GM12878 (cell line): ENCODE measurements at regions not wholly inside any gene's neighbourhood (a gene's known extent, or its start where the extent isn't known, plus 50 kb on each side); places are given as distances from the start of the nearest gene placed in this dataset.

ENCODE experiments used
- ATAC-seq: fragments of 200-7000 bp; cut with Tn5 transposase; 3 replicates; pipeline ENCODE4 v1.9.1; 2020; ENCODE audit warnings: mild to moderate bottlenecking, moderate library complexity
- BruUV-seq: library from RNA; stranded (reverse); fragments of 400-500 nt; replicated peaks from 2 replicates; lab custom pipeline; 2021; lab: Mats Ljungman, UMichigan
- CTCF ChIA-PET: fragments of 300-600 bp; sonication (Branson Sonifier 250); formaldehyde crosslinking; extraction: SDS; loops from one replicate; lab custom pipeline; 2021; ENCODE audit warnings: inconsistent platforms; lab: Yijun Ruan, JAX
- POLR2A ChIA-PET: fragments of 350-600 bp; formaldehyde crosslinking; extraction: SDS; loops from one replicate; lab custom pipeline; 2021; ENCODE audit warnings: inconsistent platforms; lab: Charles Lee
- RAD21 ChIA-PET: fragments of 300-600 bp; sonication (Branson Sonifier 250); formaldehyde crosslinking; loops from one replicate; lab custom pipeline; 2023; ENCODE audit warnings: antibody characterized with exemption; ENCODE audit not compliant: unreplicated experiment; lab: Charles Lee
- SMC1A ChIA-PET: fragments of 300-600 bp; sonication (Branson Sonifier 250); formaldehyde crosslinking; loops from one replicate; lab custom pipeline; 2023; ENCODE audit not compliant: unreplicated experiment, uncharacterized antibody; lab: Charles Lee
- DNase-seq: peaks from one replicate; pipeline ENCODE4 v3.0.0-alpha.2; 2011; ENCODE audit warnings: low read depth, low spot score
- FAIRE-seq: peaks from 3 replicates; lab custom pipeline; 2011; peaks lifted over from hg19 to GRCh38; lab: Jason Lieb, UNC
- H2AFZ ChIP-seq: 2 replicates; pipeline ENCODE4 v1.6.0; 2011; ENCODE audit warnings: low read depth, low read length, control low read depth; ENCODE audit not compliant: control insufficient read depth
- H3K27ac ChIP-seq: 2 replicates; pipeline ENCODE4 v1.5.1; 2011; ENCODE audit warnings: control low read depth; ENCODE audit not compliant: control insufficient read depth, insufficient read depth
- H3K27me3 ChIP-seq, 2 experiments: replicated peaks in 1 of 2; 2 replicates each; pipeline versions ENCODE4 v1.6.0 to v1.6.1; 2011; ENCODE audit warnings: low read length in 1 of 2; ENCODE audit not compliant: control insufficient read depth in 2 of 2, insufficient read depth in 2 of 2
- H3K36me3 ChIP-seq, 2 experiments: 2 replicates each; pipeline ENCODE4 v1.5.1; 2011; ENCODE audit warnings: low read length in 1 of 2; ENCODE audit not compliant: control insufficient read depth in 2 of 2, insufficient read depth in 2 of 2
- H3K4me1 ChIP-seq: 2 replicates; pipeline ENCODE4 v1.6.1; 2011; ENCODE audit warnings: mild to moderate bottlenecking, low read length, moderate library complexity, mixed read lengths; ENCODE audit not compliant: control insufficient read depth, insufficient read depth
- H3K4me2 ChIP-seq: 2 replicates; pipeline ENCODE4 v1.6.0; 2011; ENCODE audit warnings: control low read depth; ENCODE audit not compliant: control insufficient read depth, insufficient read depth
- H3K4me3 ChIP-seq: fragments of 200-600 bp; sonication (generic); 2 replicates; pipeline ENCODE4 v1.5.1; 2016
- H3K79me2 ChIP-seq: 2 replicates; pipeline ENCODE4 v1.6.0; 2011; ENCODE audit warnings: low read length; ENCODE audit not compliant: control insufficient read depth, insufficient read depth
- H3K9ac ChIP-seq: 2 replicates; pipeline ENCODE4 v1.8.0; 2011; ENCODE audit warnings: low read length, control low read depth, mixed read lengths; ENCODE audit not compliant: control insufficient read depth, insufficient read depth
- H3K9me3 ChIP-seq: replicated peaks from 3 replicates; pipeline ENCODE4 v1.5.1; 2011; ENCODE audit warnings: mild to moderate bottlenecking, low read length; ENCODE audit not compliant: control insufficient read depth, insufficient read depth
- H4K20me1 ChIP-seq: 2 replicates; pipeline ENCODE4 v1.6.0; 2011; ENCODE audit not compliant: control insufficient read depth, insufficient read depth
- SMC3 ChIP-seq: IDR thresholded peaks from 2 replicates; pipeline ENCODE4 v1.6.1; 2011; ENCODE audit warnings: low read length, improper control_type of control experiment, borderline replicate concordance
- TCF3 ChIP-seq: IDR thresholded peaks from 2 replicates; pipeline ENCODE4 v1.6.1; 2012; ENCODE audit warnings: low read depth, mild to moderate bottlenecking, low read length, borderline replicate concordance; ENCODE audit not compliant: insufficient read depth
- WRNIP1 ChIP-seq: IDR thresholded peaks from 2 replicates; pipeline ENCODE4 v1.6.1; 2011; ENCODE audit warnings: low read depth, low read length, improper control_type of control experiment, borderline replicate concordance
- WGBS: methylation state at CpG from one replicate; pipeline ENCODE4 v1.1.6; 2016; ENCODE audit warnings: low lambda C conversion rate; ENCODE audit not compliant: insufficient replicate concordance, insufficient coverage; ENCODE audit errors: missing lambda C conversion rate; 5-methylcytosine and 5-hydroxymethylcytosine counted together
- in situ Hi-C: fragments of 300-500 bp; cut with MboI; formaldehyde crosslinking; loops from 9 replicates; pipeline ENCODE4 v1.14.3; 2018; ENCODE audit warnings: mixed read lengths
- intact Hi-C: fragments of 100-400 bp; cut with micrococcal nuclease; formaldehyde crosslinking; loops from one replicate; pipeline ENCODE4 v1.14.2; 2022; ENCODE audit not compliant: unreplicated experiment
- TF ChIP-seq, protein P1 (sequence below): IDR thresholded peaks from 2 replicates; pipeline ENCODE4 v1.6.1; 2011; ENCODE audit warnings: borderline replicate concordance, low read depth, mild to moderate bottlenecking, moderate library complexity, low read length; ENCODE audit not compliant: insufficient read depth, poor library complexity, severe bottlenecking

DNA sequence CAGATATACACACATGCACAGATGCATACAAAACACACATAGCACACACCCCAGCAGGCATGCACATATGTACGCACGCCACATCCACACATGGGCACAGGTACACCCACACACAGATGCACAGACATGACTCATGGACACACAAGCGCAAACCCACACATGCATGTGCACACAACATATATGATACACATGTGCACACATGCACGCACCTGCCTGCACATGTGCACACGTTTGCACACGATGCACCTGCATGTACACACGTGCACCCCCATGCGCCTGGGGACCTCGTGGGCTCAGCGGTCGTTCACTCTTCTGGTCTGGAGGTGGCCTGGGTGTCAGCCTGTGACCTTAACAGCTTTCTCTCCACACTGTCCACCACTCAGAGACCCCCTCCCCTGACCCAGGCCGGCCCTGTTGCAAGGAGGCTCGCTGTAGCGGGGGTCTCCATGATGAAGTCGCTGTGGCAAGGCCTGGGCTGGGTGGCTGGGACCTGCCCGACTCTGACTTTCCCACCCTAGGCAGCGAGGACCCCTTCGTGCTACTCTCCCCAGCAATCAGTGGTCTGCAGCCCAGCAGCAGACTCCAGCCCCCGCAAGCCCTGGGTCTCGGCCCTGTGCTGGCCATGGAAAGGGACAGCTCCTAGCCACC, 92.1 kb upstream of the TTC34 start:
- RAD21 ChIA-PET: no interaction called here
- Histone ChIP-seq H3K4me1 (no peaks in the 10 kb centered on the region), H2AFZ (no peak overlapping the region), H3K4me2 (no peak overlapping the region), H3K9ac (no peak overlapping the region), H3K27ac (no peak overlapping the region), H3K27me3 (no peaks in the 10 kb centered on the region), H3K4me3 (no peak overlapping the region), H3K9me3 (no peaks in the 10 kb centered on the region; the same call in 2 of the 3 replicates), H3K79me2 (no peaks in the 10 kb centered on the region), H4K20me1 (no peaks in the 10 kb centered on the region), H3K36me3 (no peaks in the 10 kb centered on the region)
- 0 out of 2 replicates have a peak, but pooled peaks have one; percentile 28 for TF ChIP-seq TCF3
- no peak for TF ChIP-seq WRNIP1
- TF ChIP-seq SMC3: no peak
- TF ChIP-seq, protein P1, sequence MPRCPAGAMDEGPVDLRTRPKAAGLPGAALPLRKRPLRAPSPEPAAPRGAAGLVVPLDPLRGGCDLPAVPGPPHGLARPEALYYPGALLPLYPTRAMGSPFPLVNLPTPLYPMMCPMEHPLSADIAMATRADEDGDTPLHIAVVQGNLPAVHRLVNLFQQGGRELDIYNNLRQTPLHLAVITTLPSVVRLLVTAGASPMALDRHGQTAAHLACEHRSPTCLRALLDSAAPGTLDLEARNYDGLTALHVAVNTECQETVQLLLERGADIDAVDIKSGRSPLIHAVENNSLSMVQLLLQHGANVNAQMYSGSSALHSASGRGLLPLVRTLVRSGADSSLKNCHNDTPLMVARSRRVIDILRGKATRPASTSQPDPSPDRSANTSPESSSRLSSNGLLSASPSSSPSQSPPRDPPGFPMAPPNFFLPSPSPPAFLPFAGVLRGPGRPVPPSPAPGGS: peak; percentile 73
- POLR2A ChIA-PET: no interaction called here
- in situ Hi-C loops: no loop called here
- intact Hi-C loops: no loop called here
- DNase-seq: no peak
- no TSS peak for BruUV-seq
- no peak for ATAC-seq
- SMC1A ChIA-PET: no interaction called here
- 31% methylated on average over 20 of the region's 20 CpGs for WGBS
- CTCF ChIA-PET: no interaction called here
- no peak for FAIRE-seq
